ENCODE measurements at regions not wholly inside any gene's neighbourhood (a gene's known extent, or its start where the extent isn't known, plus 50 kb on each side); places are given as distances from the start of the nearest gene placed in this dataset.

DNA sequence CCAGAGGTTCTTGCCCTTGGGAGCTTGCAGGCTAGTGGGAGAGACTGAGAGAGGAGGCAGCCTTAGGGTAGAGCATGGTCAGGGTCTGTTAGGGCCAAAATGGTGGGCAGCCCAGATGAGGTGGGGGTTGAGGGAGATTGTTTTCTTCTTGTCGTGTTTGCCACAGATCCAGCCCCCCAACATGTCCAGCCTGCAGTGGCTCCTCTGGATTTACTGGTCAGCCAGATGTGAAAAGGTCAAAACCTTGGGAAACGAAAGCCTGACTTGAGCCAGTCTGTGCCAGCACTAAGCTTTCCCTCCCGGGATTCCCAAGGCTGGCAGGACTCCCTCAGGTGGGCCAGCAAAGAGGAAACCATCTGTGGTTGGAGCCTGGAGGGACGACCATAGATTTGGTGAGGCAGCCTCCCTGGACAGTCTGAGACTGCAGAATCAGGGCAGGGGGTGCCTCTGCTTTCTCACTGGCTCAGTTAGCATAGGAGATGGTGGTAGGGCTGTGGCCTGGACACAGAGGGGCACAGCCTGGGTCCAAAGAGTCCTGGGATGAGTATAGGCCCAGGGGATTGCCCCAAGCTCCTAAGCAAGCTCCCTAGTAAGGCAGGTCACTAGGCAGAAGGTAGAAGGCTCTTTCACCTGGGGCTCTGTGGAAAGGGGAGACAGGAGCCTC is 51.2 kb upstream of the PRR23C start:
- Histone ChIP-seq H3K9me3 (ENCODE audit: control insufficient read depth, insufficient read depth, low read length) (no peaks in the 10 kb centered on the region), H3K4me3 (ENCODE audit: low read depth, low read length) (no peak overlapping the region), H3K27me3 (ENCODE audit: control insufficient read depth, insufficient read depth, low read length) (peaks cover 7% of the 10 kb centered on the region), H3K27ac (ENCODE audit: low read depth, low read length) (no peak overlapping the region)
- POLR2A ChIA-PET: no interaction called here
- no peak for DNase-seq (ENCODE audit: low read depth, low spot score)
- CTCF ChIA-PET: interaction anchor here (1.6 kb wide), 1 partner anchor 16 kb away, joined by 5 read pairs; no protein-coding TSS in a partner anchor
- no peak for TF ChIP-seq CTCF (IDR thresholded peaks at IDR 0.05; ENCODE audit: low read depth, low read length)

GRCh38 chr3:139096670-139097069 is 52.0 kb upstream of the PRR23C start:
- DNase-seq (ENCODE audit: low read depth, low spot score): no peak
- Histone ChIP-seq H3K27me3 (ENCODE audit: control insufficient read depth, insufficient read depth, low read length) (peaks cover 7% of the 10 kb centered on the region), H3K4me3 (ENCODE audit: low read depth, low read length) (no peak overlapping the region), H3K27ac (ENCODE audit: low read depth, low read length) (no peak overlapping the region), H3K9me3 (ENCODE audit: control insufficient read depth, insufficient read depth, low read length) (no peaks in the 10 kb centered on the region)
- TF ChIP-seq CTCF (IDR thresholded peaks at IDR 0.05; ENCODE audit: low read depth, low read length): no peak
- ChIA-PET CTCF (no interaction called here), POLR2A (no interaction called here)

DNA sequence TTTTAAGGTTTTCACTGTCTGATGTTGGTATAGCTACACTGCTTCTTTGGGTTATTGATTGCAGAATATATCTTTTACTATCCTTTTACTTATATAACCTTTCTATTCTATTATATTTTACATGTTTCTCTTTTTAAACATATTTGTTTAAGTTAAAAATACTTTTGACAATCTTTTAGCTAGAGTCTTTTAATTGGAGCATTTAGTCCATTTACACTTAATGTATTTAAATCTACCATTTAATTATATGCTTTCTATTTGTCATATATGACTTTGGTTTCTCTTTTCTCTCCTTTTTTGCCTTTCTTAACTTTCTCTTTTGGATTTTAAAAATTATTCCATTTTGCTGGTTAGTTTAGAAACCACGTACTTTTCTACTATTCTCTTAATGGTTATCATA is 53.7 kb upstream of the PRR23C start:
- CTCF ChIA-PET: interaction anchor here (1.1 to 1.4 kb wide), 4 partner anchors 11 to 231 kb away, joined by 3 to 6 read pairs (median 4); no protein-coding TSS in a partner anchor
- Histone ChIP-seq H3K27ac (ENCODE audit: low read depth, low read length) (no peak overlapping the region), H3K27me3 (ENCODE audit: control insufficient read depth, insufficient read depth, low read length) (peaks cover 14% of the 10 kb centered on the region), H3K4me3 (ENCODE audit: low read depth, low read length) (no peak overlapping the region), H3K9me3 (ENCODE audit: control insufficient read depth, insufficient read depth, low read length) (no peaks in the 10 kb centered on the region)
- TF ChIP-seq CTCF (IDR thresholded peaks at IDR 0.05; ENCODE audit: low read depth, low read length): no peak
- POLR2A ChIA-PET: no interaction called here
- no peak for DNase-seq (ENCODE audit: low read depth, low spot score)

- no peak overlapping the region for H3K4me3 ChIP-seq (ENCODE audit: low read depth, low read length)
- no peak overlapping the region for H3K27ac ChIP-seq (ENCODE audit: low read depth, low read length)
- no peak for TF ChIP-seq CTCF (IDR thresholded peaks at IDR 0.05; ENCODE audit: low read depth, low read length)
- ChIA-PET CTCF (interaction anchor here (1.9 kb wide), 1 partner anchor 11 kb away, joined by 8 read pairs; no protein-coding TSS in a partner anchor), POLR2A (no interaction called here)
- DNase-seq (ENCODE audit: low read depth, low spot score): no peak
- H3K9me3 ChIP-seq (ENCODE audit: control insufficient read depth, insufficient read depth, low read length): no peaks in the 10 kb centered on the region
- H3K27me3 ChIP-seq (ENCODE audit: control insufficient read depth, insufficient read depth, low read length): peaks cover 18% of the 10 kb centered on the region
Measured at GRCh38 chr3:139099968-139100817, 55.5 kb upstream of the PRR23C start.

DNA sequence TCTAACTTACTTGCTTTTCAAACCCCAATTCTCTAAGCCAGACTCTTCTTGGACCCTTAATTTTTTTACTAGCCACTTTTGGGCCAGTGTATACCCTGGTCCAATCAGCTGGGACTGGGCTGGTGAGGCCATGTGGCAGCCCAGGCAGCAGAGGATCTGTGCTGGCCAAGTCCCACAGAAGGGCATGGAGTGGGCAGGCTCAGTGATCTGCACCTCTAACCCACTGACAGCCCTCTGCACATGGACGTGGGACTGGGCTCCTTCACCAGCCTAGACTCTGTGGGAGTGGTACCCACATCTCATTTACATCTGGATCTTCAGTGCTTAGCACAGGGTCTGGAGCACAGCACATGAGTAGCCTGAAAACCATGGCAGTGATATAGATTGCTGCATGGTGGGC is 56.1 kb upstream of the PRR23C start:
- H3K27ac ChIP-seq (ENCODE audit: low read depth, low read length): no peak overlapping the region
- CTCF ChIA-PET: interaction anchor here (1.9 kb wide), 1 partner anchor 11 kb away, joined by 8 read pairs; no protein-coding TSS in a partner anchor

More for the DNA sequence above, 56.1 kb upstream of the PRR23C start:
- Histone ChIP-seq H3K9me3 (ENCODE audit: control insufficient read depth, insufficient read depth, low read length) (no peaks in the 10 kb centered on the region), H3K4me3 (ENCODE audit: low read depth, low read length) (no peak overlapping the region), H3K27me3 (ENCODE audit: control insufficient read depth, insufficient read depth, low read length) (peaks cover 18% of the 10 kb centered on the region)
- no peak for TF ChIP-seq CTCF (IDR thresholded peaks at IDR 0.05; ENCODE audit: low read depth, low read length)
- POLR2A ChIA-PET: no interaction called here
- no peak for DNase-seq (ENCODE audit: low read depth, low spot score)

All from AG04450 (cell line).